NCI-H128 (cell line): ENCODE measurements at regions not wholly inside any gene's neighbourhood (a gene's known extent, or its start where the extent isn't known, plus 50 kb on each side); places are given as distances from the start of the nearest gene placed in this dataset.
"Not testable (repeated sequence)": the region's sequence is repeated elsewhere in the genome, so short reads cannot be mapped to it uniquely, and the experiment has no call there.

Experiments
- DNase-seq: peaks from one replicate; lab custom pipeline; 2025; ENCODE audit not compliant: unreplicated experiment; lab: John Stamatoyannopoulos, UW

DNA sequence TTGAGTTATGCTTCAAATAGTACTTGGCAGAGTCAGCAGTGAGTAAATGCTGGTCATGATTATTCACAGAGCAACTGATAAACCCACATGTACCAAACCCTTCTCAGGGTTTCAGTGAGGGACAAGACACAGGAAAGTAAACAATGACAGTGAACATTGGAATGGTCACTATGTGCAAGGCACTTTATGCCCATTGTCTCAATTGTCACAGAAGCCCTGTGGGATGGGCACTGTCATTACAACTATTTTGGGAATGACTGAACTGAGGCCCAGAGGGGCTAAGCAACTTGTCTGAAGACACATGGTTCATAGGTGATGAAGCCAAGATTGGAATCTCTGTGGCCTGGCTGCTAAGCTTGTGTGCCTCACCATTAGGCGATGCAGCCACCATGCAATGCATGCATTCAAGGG is 238.5 kb downstream of the RBM19 start:
- no peak for DNase-seq

DNA sequence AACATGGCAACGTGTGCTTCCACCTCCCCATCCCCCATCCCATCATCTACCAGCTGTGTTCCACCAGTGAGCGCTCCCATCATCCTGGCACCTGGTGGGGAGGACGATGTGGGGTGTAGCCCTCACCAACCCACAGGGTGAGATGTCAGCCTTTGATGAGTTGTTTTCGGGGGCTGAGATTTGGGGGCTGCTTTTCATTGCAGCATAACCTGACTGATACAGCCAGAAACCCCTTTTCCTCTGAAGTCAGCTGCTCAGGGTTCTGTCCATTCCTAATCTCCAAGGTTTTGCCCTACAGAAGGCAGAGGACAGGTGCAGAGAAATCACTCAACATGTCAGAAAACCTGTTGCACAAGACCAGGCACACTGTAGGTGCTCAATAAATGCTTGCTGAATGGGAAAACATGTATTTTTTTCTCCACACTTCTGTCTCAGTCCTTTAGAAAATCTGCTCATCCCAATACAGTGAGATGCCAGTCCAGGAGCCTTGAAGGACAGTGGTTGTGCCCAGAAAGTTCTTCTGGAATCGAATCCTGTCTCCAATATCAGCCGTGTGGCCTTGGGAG is 239.8 kb downstream of the RBM19 start:
- no peak for DNase-seq

DNA sequence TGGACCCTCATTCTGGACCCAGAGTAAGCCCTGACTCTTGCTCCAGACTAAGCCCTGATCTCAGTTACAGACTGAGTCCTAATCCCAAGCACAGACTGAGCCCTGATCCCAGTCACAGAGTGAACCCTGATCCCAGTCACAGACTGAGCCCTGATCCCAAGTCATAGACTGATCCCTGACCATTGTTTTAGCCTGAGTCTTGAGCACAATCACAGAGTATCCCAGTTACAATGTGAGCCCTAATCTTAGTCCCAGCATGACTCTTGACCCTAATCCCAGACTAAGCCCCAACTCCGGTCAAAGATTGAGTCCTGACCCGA is 240.6 kb downstream of the RBM19 start:
- DNase-seq, result no peak

- no peak for DNase-seq
Observed at GRCh38 chr12:113724794-113725556, 241.2 kb downstream of the RBM19 start.

DNA sequence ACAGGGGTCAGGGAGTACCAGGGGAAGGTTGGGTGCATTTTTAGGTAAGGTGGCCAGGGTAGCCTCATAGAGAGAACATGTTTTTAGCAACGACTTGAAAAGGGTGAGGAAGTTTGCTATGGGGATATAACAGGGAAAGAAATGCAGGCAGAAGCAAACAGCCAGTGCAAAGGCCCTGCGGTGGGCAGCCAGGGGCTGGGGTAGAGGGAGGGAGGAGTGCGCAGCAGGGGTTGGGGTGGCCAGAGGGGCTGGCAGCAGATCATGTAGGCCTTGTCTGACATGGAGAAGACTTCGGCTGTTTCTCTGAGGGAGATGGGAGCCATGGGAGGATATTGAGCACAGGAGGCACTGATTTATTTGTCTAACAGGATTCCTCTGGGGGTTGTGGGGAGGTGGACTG is 242.5 kb downstream of the RBM19 start:
- no peak for DNase-seq

GRCh38 chr12:113722747-113723146 is 243.4 kb downstream of the RBM19 start:
- DNase-seq, result no peak

DNA sequence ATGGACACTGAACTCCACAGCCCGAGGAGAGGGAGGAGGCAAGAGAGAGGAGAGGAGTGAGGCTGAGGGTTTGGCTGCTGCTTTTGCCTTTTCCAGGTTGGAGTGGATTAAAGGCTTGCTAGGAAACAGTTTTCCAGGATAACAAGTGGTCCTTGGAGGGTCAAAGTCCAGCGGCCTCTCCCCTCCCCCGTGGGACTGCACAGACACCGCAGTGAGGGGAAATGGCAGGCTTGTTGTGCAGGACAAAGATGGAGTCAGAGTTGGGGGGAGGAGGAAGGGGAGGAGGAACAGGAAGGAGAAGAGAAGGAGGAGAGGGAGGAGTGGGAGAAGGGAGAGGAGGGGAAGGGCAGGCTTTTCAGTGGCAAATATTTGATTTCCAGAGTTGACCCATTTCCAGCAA is 245.5 kb downstream of the RBM19 start:
- DNase-seq, result no peak

- DNase-seq, result no peak
Observed at GRCh38 chr12:113719911-113720591, 246.1 kb downstream of the RBM19 start.

DNA sequence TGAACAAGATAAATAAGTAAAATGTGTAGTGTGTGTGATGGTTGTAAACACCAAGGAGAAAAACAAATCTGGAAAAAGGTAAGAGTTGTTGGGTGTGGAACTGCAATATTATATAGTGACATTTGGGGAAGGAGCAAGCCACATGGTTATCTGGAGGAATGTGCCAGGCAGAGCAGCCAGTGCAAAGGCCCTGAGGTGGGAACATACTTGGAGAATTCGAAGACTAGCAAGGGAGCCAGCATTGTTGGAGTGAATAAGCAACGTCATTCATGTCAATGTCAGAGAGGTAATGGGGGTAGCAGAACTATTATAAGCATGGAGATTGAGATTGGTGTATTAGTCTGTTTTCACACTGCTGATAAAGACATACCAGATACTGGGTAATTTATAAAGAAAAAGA is 241.5 kb upstream of the LHX5 start:
- DNase-seq, result no peak

- no peak for DNase-seq
Observed at GRCh38 chr12:113712481-113712880, 240.8 kb upstream of the LHX5 start.

DNA sequence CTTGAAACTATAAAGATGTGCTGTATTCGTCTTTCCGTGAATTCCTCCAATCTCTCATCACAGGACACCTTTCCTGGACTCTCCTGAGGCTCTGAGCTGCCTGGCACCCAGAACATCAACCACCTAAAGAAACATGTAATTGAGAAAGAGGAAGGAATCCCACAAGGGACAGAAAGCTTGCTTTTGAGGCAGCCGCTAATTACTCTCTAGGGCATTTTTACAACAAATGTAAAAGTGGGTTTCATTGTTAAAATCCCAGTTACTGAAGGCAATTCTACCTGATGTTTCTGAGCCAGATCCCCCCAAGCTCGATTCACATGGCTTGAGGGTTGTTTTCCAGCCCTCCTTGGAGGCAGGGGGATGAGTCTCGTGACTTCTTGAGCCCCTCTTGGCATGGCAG is 238.5 kb upstream of the LHX5 start:
- no peak for DNase-seq

DNA sequence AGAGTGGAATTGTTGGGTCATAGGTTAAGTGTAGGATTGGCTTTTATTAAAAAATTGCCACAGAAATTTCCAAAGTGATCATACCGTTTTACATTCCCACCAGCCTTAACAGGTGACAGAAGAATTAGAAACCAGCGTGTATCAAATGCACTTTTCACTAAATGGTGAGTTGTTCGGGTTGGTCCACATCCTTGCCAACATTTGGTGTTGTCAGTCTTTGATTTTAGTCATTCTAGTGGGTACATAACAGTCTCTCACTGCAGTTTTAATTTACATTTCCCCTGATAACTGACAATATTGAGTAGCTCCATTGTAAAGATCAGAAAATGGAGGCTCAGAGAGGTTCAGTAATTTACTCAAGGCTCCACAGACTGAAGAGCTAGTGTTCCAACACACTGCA is 237.8 kb upstream of the LHX5 start:
- no peak for DNase-seq

GRCh38 chr12:113702836-113703235 is 231.2 kb upstream of the LHX5 start:
- no peak for DNase-seq

GRCh38 chr12:113702276-113702675 is 230.6 kb upstream of the LHX5 start:
- no peak for DNase-seq

DNA sequence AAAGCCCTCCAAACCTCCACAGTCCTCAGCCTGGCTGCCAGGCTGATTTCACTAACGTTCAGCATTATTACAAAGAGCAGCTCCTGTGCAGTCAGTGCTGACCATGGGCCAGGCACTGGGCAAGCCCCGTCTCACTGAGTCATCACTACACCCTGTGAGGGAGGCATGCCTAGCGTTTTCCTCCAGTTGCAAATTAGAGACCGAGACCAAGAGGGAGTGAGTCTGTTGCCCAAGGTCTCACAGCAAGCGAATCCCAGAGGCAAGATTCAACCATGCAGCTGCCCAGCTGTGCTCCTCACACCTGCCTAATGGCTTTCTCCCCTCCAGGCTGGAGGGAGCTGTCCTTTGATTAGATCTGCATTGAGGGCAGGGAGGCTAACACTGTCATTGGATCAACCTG is 229.3 kb upstream of the LHX5 start:
- DNase-seq, result no peak

- not testable (repeated sequence) for DNase-seq
Observed at GRCh38 chr12:113699984-113700383, 228.3 kb upstream of the LHX5 start.

- no peak for DNase-seq
Observed at GRCh38 chr12:113698510-113698858, 226.8 kb upstream of the LHX5 start.

DNA sequence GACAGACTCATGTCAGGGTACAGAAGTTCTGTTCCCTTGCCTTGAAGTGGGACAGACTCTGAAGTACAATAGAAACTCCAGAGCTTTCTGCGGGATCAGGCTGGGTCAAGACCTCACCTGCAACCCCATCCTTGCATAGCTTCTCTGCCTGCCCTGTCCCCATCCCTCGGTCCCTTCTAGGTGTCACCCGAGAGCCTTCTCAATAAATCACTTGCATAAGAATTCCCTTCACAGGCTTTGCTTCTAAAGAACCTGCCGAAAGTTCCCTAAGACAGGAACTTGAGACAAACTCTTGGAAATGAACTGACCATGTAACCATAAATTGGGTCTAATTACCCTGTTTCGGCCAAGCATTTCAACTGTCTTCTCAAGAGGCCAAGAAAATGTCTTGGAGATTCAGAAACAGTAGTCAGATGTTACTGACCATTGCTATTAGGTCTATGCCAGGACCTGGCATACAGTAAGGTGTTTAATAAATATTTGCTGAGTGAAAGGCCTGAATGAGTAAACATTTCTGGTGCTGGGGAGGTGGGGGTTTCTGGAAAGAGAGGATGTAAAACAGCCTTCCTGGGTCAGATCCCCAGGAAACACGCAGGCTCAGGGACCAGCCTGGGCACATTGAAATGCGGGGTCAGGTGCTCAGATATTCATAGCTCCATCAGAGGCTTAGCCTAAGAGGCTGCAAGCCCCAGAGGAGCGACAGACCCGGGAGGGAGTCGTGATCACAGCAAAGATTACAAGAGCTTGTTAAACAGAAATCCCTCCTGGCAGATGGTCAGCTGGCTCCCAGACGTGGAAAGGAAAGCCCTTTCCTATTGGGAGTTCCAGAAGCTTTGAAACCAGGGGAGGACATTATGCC is 226.2 kb upstream of the LHX5 start:
- DNase-seq, result no peak

- no peak for DNase-seq
Observed at GRCh38 chr12:113697104-113697503, 225.4 kb upstream of the LHX5 start.

- no peak for DNase-seq
Observed at GRCh38 chr12:113693693-113694092, 222.0 kb upstream of the LHX5 start.

- DNase-seq, result no peak
Observed at GRCh38 chr12:113689047-113689610, 217.5 kb upstream of the LHX5 start.
